HEK293T (cell line): ENCODE measurements at regions not wholly inside any gene's neighbourhood (a gene's known extent, or its start where the extent isn't known, plus 50 kb on each side); places are given as distances from the start of the nearest gene placed in this dataset.

ENCODE experiments used
- ARNT ChIP-seq: fragments of 450-650 bp; IDR thresholded peaks from 2 replicates; pipeline ENCODE4 v1.6.1; 2017; ENCODE audit warnings: mild to moderate bottlenecking
- BHLHE40 ChIP-seq: fragments of 450-650 bp; IDR thresholded peaks from 2 replicates; pipeline ENCODE4 v1.6.1; 2016; ENCODE audit warnings: mild to moderate bottlenecking, moderate library complexity, borderline replicate concordance
- ELF4 ChIP-seq: fragments of 450-650 bp; IDR thresholded peaks from 2 replicates; pipeline ENCODE4 v1.6.1; 2017; ENCODE audit warnings: antibody characterized with exemption
- FOXA1 ChIP-seq: fragments of 450-650 bp; IDR thresholded peaks from 2 replicates; pipeline ENCODE4 v1.6.1; 2016; ENCODE audit warnings: mild to moderate bottlenecking
- FOXK2 ChIP-seq: fragments of 450-650 bp; IDR thresholded peaks from 2 replicates; pipeline ENCODE4 v1.6.1; 2016; ENCODE audit warnings: mild to moderate bottlenecking
- FOXM1 ChIP-seq: fragments of 450-650 bp; IDR thresholded peaks from 2 replicates; pipeline ENCODE4 v1.6.1; 2017; ENCODE audit warnings: mild to moderate bottlenecking, borderline replicate concordance
- SP1 ChIP-seq: fragments of 450-650 bp; IDR thresholded peaks from 2 replicates; pipeline ENCODE4 v1.6.1; 2017
- SUZ12 ChIP-seq: fragments of 450-650 bp; IDR thresholded peaks from 2 replicates; pipeline ENCODE4 v1.6.1; 2016; ENCODE audit warnings: mild to moderate bottlenecking
- TARDBP ChIP-seq: fragments of 450-650 bp; IDR thresholded peaks from 2 replicates; pipeline ENCODE4 v1.6.1; 2016
- ZNF384 ChIP-seq: fragments of 450-650 bp; IDR thresholded peaks from 2 replicates; pipeline ENCODE4 v1.6.1; 2016

DNA sequence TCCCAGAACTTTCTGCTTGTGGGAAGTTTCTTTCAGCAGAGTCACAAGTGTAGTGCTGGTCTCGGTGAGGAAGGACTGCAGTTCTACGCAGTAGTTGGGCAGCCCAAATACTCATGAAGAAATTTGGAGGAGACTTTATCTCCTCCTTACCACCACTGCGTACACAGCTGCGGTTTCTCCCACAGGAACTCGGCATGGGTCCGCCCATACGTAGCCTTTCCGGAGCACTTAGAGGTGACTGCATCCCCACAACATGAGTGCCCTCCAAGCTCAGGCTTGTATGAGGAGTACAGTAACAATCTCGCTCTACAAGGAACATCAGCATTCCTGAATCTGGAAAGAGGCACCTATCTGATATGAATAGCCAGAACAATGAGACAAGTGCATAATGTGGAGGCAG lies 549.2 kb upstream of the SEMA3D start:
- TF ChIP-seq BHLHE40: no peak
- TF ChIP-seq TARDBP: no peak
- TF ChIP-seq ELF4: no peak
- TF ChIP-seq ZNF384: no peak
- no peak for TF ChIP-seq ARNT
- TF ChIP-seq FOXK2: no peak
- no peak for TF ChIP-seq SUZ12
- no peak for TF ChIP-seq SP1
- no peak for TF ChIP-seq FOXM1
- TF ChIP-seq FOXA1: no peak
